Panc1 (cell line): ENCODE measurements at regions not wholly inside any gene's neighbourhood (a gene's known extent, or its start where the extent isn't known, plus 50 kb on each side); places are given as distances from the start of the nearest gene placed in this dataset.

ENCODE experiments used
- ATAC-seq: fragments of 200-7000 bp; cut with Tn5 transposase; 2 replicates; pipeline ENCODE4 v1.9.1; 2020; ENCODE audit warnings: mild to moderate bottlenecking, moderate library complexity
- BruUV-seq: library from RNA; stranded (reverse); fragments of 400-500 nt; replicated peaks from 2 replicates; lab custom pipeline; 2021; lab: Mats Ljungman, UMichigan
- CTCF ChIA-PET: fragments of 300-600 bp; sonication (Branson Sonifier 250); formaldehyde crosslinking; loops from one replicate; lab custom pipeline; 2022; ENCODE audit warnings: antibody characterized with exemption; lab: Charles Lee
- POLR2A ChIA-PET: fragments of 300-600 bp; sonication (Branson Sonifier 250); formaldehyde crosslinking; loops from one replicate; lab custom pipeline; 2022; ENCODE audit warnings: antibody characterized with exemption; lab: Charles Lee
- DNase-seq: peaks from one replicate; pipeline ENCODE4 v3.0.0-alpha.2; 2010; ENCODE audit warnings: low read depth, low spot score
- H3K27ac ChIP-seq: 2 replicates; pipeline ENCODE4 v1.5.1; 2011; ENCODE audit warnings: mild to moderate bottlenecking, low read length, inconsistent platforms
- H3K27me3 ChIP-seq: fragments of 200-500 bp; sonication (Bioruptor generic); 2 replicates; pipeline ENCODE4 v1.6.0; 2014; ENCODE audit warnings: low read length, inconsistent platforms; ENCODE audit not compliant: control insufficient read depth, insufficient read depth
- H3K36me3 ChIP-seq: fragments of 200-500 bp; sonication (Bioruptor generic); 2 replicates; pipeline ENCODE4 v1.5.1; 2014; ENCODE audit warnings: inconsistent platforms, mild to moderate bottlenecking, low read length, moderate library complexity; ENCODE audit not compliant: control insufficient read depth, insufficient read depth
- H3K4me1 ChIP-seq: 2 replicates; pipeline ENCODE4 v1.5.1; 2011; ENCODE audit warnings: inconsistent platforms, mild to moderate bottlenecking, low read length, moderate library complexity; ENCODE audit not compliant: control insufficient read depth, insufficient read depth
- H3K4me3 ChIP-seq, 2 experiments: 2 replicates each; pipeline ENCODE4 v1.5.1; 2011 to 2012; ENCODE audit warnings: low read depth in 2 of 2, low read length in 2 of 2, mild to moderate bottlenecking in 2 of 2, inconsistent platforms in 1 of 2, moderate library complexity in 1 of 2
- H3K9me3 ChIP-seq: fragments of 200-500 bp; sonication (Bioruptor generic); 2 replicates; pipeline ENCODE4 v1.5.1; 2014; ENCODE audit warnings: low read depth, mild to moderate bottlenecking, inconsistent platforms, low read length, moderate library complexity; ENCODE audit not compliant: control insufficient read depth, insufficient read depth
- POLR2AphosphoS5 ChIP-seq: IDR thresholded peaks from 2 replicates; pipeline ENCODE4 v1.6.1; 2012; ENCODE audit warnings: mild to moderate bottlenecking, low read depth, low read length, moderate library complexity
- SIN3A ChIP-seq: IDR thresholded peaks from 2 replicates; pipeline ENCODE4 v1.6.1; 2012; ENCODE audit warnings: low read depth, mild to moderate bottlenecking, low read length, moderate library complexity, borderline replicate concordance; ENCODE audit not compliant: insufficient read depth
- TCF7L2 ChIP-seq: IDR thresholded peaks from 2 replicates; pipeline ENCODE4 v1.6.1; 2011; ENCODE audit warnings: mild to moderate bottlenecking, low read depth, low read length, inconsistent platforms
- in situ Hi-C: cut with HindIII; loops from 2 replicates; pipeline ENCODE4 v1.10.0; 2016; ENCODE audit warnings: low sequenced_read_pairs, low pct_unique_long_range_greater_than_20kb
- intact Hi-C: fragments of 100-400 bp; cut with micrococcal nuclease; formaldehyde crosslinking; loops from one replicate; pipeline ENCODE4 v1.10.0; 2022; ENCODE audit not compliant: unreplicated experiment
- TF ChIP-seq, protein P1 (sequence below): fragments of 450-650 bp; IDR thresholded peaks from 2 replicates; pipeline ENCODE4 v1.5.1; 2017; ENCODE audit warnings: mild to moderate bottlenecking
- TF ChIP-seq, protein P2 (sequence below), 2 experiments: IDR thresholded peaks; 2 replicates each; pipeline ENCODE4 v1.6.1; 2011 to 2012; ENCODE audit warnings: low read depth in 2 of 2, control low read depth in 1 of 2, low read length in 1 of 2, mild to moderate bottlenecking in 1 of 2, moderate library complexity in 1 of 2; ENCODE audit not compliant: insufficient read depth in 1 of 2

DNA sequence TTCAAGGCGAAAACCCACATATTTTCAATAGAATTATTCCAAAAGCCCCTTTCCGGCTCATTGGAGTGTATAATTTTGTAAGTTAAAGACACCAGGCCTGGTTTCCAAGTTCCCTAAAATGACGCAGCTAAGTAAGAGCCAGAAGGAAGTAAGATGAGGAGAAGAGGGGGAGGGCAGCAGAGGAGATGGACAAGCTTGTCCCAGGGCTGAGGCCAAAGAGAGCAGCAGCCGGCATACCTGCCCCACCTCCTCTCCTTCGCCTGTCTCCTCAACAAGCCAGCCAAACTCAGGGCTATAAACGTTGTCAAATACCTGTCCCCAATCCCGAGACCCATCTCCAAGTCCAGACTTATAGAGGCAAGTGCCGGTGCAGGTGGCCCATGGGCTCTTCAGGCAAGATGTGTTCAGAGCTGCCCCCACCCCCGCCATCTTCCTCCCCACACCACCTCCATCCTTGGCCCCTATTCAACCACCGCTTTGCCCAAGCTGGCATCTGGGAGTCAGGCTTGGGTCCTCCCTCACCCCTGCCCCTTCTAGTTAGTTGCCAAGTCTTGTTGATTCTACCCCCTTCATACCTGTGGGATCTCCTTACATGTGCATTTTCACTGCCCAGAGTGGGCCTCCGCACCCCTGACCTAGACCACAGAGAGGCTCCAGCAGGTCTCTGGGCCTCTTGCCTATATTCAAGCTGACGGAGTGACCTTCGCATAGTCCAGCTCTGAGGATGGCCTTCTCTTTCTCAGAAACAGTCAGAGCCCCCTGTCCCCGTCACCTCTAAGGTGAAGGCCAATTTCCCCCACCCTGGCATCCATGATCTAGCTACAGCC is 75.7 kb upstream of the SIRPA start:
- ChIA-PET CTCF (no interaction called here), POLR2A (no interaction called here)

DNA sequence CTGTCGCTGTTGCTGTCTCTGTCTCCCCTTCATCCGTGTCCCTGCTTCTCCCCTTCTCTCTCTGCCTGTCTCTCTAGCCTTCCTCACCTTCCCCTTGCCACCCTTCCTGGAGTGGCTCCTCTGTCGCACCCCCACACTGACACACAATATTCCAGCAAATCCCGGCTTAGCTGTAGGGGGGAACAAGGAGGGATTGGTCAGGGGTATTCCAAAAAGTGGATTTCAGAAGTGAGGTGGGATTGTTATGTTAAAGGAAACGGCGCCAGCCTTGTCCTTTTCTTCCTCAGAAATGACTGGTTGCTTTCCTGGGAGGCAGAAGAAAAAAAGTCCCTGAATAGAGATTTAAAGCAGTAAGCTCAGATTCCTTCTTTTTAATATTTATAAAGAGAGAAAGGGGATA is 76.3 kb upstream of the SIRPA start:
- BruUV-seq: no TSS peak
- DNase-seq (no peak), ATAC-seq (no peak)
- Histone ChIP-seq H3K9me3 (peaks cover 5% of the 10 kb centered on the region; the same call in 1 of the 2 replicates), H3K36me3 (no peaks in the 10 kb centered on the region), H3K27ac (no peak overlapping the region), H3K4me1 (no peaks in the 10 kb centered on the region), H3K4me3 (no peak overlapping the region), H3K27me3 (no peaks in the 10 kb centered on the region)
- intact Hi-C loops (no loop called here), in situ Hi-C loops (no loop called here)
- POLR2A ChIA-PET: no interaction called here
- CTCF ChIA-PET: no interaction called here
- TF ChIP-seq TCF7L2 (no peak), SIN3A (no peak), POLR2AphosphoS5 (no peak)
- TF ChIP-seq, protein P1, sequence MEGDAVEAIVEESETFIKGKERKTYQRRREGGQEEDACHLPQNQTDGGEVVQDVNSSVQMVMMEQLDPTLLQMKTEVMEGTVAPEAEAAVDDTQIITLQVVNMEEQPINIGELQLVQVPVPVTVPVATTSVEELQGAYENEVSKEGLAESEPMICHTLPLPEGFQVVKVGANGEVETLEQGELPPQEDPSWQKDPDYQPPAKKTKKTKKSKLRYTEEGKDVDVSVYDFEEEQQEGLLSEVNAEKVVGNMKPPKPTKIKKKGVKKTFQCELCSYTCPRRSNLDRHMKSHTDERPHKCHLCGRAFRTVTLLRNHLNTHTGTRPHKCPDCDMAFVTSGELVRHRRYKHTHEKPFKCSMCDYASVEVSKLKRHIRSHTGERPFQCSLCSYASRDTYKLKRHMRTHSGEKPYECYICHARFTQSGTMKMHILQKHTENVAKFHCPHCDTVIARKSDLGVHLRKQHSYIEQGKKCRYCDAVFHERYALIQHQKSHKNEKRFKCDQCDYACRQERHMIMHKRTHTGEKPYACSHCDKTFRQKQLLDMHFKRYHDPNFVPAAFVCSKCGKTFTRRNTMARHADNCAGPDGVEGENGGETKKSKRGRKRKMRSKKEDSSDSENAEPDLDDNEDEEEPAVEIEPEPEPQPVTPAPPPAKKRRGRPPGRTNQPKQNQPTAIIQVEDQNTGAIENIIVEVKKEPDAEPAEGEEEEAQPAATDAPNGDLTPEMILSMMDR: no peak
- TF ChIP-seq, protein P2, sequence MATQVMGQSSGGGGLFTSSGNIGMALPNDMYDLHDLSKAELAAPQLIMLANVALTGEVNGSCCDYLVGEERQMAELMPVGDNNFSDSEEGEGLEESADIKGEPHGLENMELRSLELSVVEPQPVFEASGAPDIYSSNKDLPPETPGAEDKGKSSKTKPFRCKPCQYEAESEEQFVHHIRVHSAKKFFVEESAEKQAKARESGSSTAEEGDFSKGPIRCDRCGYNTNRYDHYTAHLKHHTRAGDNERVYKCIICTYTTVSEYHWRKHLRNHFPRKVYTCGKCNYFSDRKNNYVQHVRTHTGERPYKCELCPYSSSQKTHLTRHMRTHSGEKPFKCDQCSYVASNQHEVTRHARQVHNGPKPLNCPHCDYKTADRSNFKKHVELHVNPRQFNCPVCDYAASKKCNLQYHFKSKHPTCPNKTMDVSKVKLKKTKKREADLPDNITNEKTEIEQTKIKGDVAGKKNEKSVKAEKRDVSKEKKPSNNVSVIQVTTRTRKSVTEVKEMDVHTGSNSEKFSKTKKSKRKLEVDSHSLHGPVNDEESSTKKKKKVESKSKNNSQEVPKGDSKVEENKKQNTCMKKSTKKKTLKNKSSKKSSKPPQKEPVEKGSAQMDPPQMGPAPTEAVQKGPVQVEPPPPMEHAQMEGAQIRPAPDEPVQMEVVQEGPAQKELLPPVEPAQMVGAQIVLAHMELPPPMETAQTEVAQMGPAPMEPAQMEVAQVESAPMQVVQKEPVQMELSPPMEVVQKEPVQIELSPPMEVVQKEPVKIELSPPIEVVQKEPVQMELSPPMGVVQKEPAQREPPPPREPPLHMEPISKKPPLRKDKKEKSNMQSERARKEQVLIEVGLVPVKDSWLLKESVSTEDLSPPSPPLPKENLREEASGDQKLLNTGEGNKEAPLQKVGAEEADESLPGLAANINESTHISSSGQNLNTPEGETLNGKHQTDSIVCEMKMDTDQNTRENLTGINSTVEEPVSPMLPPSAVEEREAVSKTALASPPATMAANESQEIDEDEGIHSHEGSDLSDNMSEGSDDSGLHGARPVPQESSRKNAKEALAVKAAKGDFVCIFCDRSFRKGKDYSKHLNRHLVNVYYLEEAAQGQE (IDR thresholded peaks at IDR 0.05; ENCODE audit: insufficient read depth in 1 of 2, low read depth in 2 of 2, low read length in 1 of 2): no peak

More for the DNA sequence above, 75.7 kb upstream of the SIRPA start:
- H3K27me3 ChIP-seq: no peaks in the 10 kb centered on the region
- peaks cover 5% of the 10 kb centered on the region; the same call in 1 of the 2 replicates for H3K9me3 ChIP-seq
- no peaks in the 10 kb centered on the region for H3K36me3 ChIP-seq
- TF ChIP-seq, protein P2 (IDR thresholded peaks at IDR 0.05; ENCODE audit: insufficient read depth in 1 of 2, low read depth in 2 of 2, low read length in 1 of 2): no peak
- TF ChIP-seq POLR2AphosphoS5 (no peak), SIN3A (no peak), TCF7L2 (no peak)
- TF ChIP-seq, protein P1: no peak
- intact Hi-C loops: no loop called here
- no peak for DNase-seq
- no peaks in the 10 kb centered on the region for H3K4me1 ChIP-seq
- no peak overlapping the region for H3K27ac ChIP-seq
- no TSS peak for BruUV-seq
- H3K4me3 ChIP-seq: no peak overlapping the region
- in situ Hi-C loops: no loop called here
- ATAC-seq: no peak
